Mesothelial cell of epicardium (in vitro differentiated cells): ENCODE measurements at regions not wholly inside any gene's neighbourhood (a gene's known extent, or its start where the extent isn't known, plus 50 kb on each side); places are given as distances from the start of the nearest gene placed in this dataset.

Experiments used
- DNase-seq, 2 experiments: peaks; one replicate each; pipeline ENCODE4 v3.0.0; 2021; ENCODE audit warnings: low spot score in 2 of 2; ENCODE audit not compliant: unreplicated experiment in 2 of 2
- H3K27ac Mint-ChIP-seq: 2 replicates; pipeline ENCODE4 v1.8.0; 2021; ENCODE audit warnings: mixed read lengths
- H3K27me3 Mint-ChIP-seq: 2 replicates; pipeline ENCODE4 v1.8.0; 2021; ENCODE audit warnings: low read depth, mixed read lengths
- H3K36me3 Mint-ChIP-seq: 2 replicates; pipeline ENCODE4 v1.8.0; 2021; ENCODE audit warnings: mixed read lengths
- H3K4me1 Mint-ChIP-seq: 2 replicates; pipeline ENCODE4 v1.8.0; 2021; ENCODE audit warnings: mixed read lengths
- H3K4me3 Mint-ChIP-seq: 2 replicates; pipeline ENCODE4 v1.8.0; 2021; ENCODE audit warnings: mild to moderate bottlenecking, moderate library complexity, mixed read lengths
- H3K9me3 Mint-ChIP-seq: 2 replicates; pipeline ENCODE4 v1.8.0; 2021; ENCODE audit warnings: mixed read lengths
- TF ChIP-seq, protein P1 (sequence below): fragments of 200-600 bp; sonication (generic); IDR thresholded peaks from one replicate; pipeline ENCODE4 v1.5.0; 2021; ENCODE audit warnings: antibody characterized with exemption; ENCODE audit not compliant: unreplicated experiment

DNA sequence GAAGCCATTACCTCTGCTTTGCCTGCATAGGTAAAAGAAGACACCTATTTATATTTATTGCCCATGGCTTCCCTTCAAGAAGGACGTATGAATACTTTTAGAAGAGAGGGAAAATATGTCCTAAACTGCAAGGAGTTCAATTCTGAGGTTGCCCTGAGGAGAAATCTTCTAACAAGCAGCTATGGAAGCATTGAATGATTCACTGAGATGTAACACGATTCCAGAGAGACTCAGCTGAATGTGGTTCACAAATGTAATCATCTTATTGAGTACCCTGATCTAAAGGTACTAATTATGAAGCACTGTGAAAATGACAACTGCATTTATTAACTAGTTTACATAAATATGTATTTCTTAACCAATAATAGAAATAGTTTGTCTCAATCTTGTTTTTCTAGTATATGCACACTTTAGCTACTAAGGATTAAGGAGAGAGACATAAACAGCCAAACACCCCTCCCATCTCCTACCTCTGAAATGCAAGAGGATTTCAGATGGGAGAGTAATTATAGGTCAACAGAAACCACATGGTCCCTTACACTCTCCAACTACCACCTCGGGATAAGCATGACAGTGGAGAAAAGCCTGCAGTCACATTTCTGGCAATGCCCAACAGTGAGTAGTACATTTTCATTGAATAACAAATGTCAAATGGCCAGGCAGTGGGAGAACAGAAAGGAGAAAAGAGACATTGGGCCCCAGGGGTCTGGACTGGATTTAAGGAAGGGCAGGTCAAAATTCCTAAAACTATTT lies 506.2 kb upstream of the IL12A start:
- no peak for DNase-seq
- H3K27me3 Mint-ChIP-seq, result no peaks in the 10 kb centered on the region
- H3K9me3 Mint-ChIP-seq, result peaks cover 38% of the 10 kb centered on the region
- no peak overlapping the region for H3K27ac Mint-ChIP-seq
- TF ChIP-seq, protein P1, sequence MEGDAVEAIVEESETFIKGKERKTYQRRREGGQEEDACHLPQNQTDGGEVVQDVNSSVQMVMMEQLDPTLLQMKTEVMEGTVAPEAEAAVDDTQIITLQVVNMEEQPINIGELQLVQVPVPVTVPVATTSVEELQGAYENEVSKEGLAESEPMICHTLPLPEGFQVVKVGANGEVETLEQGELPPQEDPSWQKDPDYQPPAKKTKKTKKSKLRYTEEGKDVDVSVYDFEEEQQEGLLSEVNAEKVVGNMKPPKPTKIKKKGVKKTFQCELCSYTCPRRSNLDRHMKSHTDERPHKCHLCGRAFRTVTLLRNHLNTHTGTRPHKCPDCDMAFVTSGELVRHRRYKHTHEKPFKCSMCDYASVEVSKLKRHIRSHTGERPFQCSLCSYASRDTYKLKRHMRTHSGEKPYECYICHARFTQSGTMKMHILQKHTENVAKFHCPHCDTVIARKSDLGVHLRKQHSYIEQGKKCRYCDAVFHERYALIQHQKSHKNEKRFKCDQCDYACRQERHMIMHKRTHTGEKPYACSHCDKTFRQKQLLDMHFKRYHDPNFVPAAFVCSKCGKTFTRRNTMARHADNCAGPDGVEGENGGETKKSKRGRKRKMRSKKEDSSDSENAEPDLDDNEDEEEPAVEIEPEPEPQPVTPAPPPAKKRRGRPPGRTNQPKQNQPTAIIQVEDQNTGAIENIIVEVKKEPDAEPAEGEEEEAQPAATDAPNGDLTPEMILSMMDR, result no peak
- H3K4me1 Mint-ChIP-seq, result peaks cover 2% of the 10 kb centered on the region
- H3K36me3 Mint-ChIP-seq, result no peaks in the 10 kb centered on the region
- no peak overlapping the region for H3K4me3 Mint-ChIP-seq

DNA sequence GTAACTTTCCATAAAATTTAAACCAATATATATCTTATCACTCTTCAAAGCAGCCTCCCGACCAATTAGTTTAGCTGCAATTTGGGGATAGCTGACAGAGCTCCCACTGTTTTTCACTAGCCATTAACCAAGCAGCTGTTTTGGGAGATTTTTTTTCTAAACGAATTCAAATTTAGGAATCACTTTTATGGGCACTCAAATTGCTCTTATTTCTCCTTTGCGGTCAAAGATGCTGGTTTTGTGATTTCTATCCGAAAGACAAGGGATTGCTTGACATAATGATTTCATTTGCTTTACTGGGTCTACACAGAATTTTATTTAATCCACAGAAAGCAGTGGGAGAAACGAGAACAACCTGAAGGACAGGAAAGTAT lies 505.7 kb upstream of the IL12A start:
- H3K36me3 Mint-ChIP-seq, result no peaks in the 10 kb centered on the region
- no peak for DNase-seq
- H3K4me3 Mint-ChIP-seq, result no peak overlapping the region
- H3K27me3 Mint-ChIP-seq, result no peaks in the 10 kb centered on the region
- H3K9me3 Mint-ChIP-seq, result peaks cover 35% of the 10 kb centered on the region
- TF ChIP-seq, protein P1, result no peak
- peaks cover 2% of the 10 kb centered on the region for H3K4me1 Mint-ChIP-seq
- H3K27ac Mint-ChIP-seq, result no peak overlapping the region

DNA sequence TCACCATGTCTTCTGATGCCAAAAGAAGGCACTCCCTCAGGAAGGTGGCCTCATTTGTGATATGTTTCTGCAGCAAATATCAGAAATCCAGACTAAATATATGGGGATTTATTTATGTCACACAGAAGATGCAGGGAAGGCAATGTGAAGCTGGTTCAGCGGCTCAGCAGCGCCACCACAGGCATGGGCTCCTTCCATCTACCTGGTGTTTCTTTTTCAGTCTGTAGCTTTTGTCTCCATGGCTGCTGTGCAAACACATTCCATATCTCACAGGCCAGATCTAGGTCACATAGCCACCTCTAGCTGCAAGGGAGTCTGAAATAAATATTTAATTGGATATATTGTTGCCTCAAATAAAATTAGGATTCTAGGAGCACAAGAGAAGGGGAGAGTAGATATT lies 502.1 kb upstream of the IL12A start:
- H3K36me3 Mint-ChIP-seq, result no peaks in the 10 kb centered on the region
- TF ChIP-seq, protein P1, result no peak
- no peak for DNase-seq
- no peak overlapping the region for H3K4me3 Mint-ChIP-seq
- H3K27ac Mint-ChIP-seq, result no peak overlapping the region
- H3K9me3 Mint-ChIP-seq, result peaks cover 31% of the 10 kb centered on the region
- peaks cover 2% of the 10 kb centered on the region for H3K4me1 Mint-ChIP-seq
- H3K27me3 Mint-ChIP-seq, result no peaks in the 10 kb centered on the region

DNA sequence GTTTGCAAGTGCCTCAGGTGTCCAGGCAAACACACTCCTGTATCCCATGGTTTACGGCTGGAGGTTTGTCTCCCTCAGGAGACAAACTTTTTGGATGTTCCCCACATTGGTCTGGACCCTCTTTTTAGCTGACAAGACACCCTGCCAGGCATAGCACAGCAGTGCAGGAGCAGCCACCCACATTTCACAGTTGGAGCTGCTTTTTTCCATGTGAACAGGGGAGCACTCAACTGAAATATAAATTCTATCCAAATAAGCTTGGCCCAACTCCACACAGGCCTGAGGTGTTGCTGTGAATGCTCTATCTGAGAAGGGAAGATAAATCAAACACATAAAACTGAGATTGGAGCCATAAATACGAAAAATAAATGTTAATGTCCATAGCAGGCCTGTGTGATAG lies 501.3 kb upstream of the IL12A start:
- Mint-ChIP-seq H3K4me3 (no peak overlapping the region), H3K4me1 (peaks cover 2% of the 10 kb centered on the region), H3K27me3 (no peaks in the 10 kb centered on the region)

DNA sequence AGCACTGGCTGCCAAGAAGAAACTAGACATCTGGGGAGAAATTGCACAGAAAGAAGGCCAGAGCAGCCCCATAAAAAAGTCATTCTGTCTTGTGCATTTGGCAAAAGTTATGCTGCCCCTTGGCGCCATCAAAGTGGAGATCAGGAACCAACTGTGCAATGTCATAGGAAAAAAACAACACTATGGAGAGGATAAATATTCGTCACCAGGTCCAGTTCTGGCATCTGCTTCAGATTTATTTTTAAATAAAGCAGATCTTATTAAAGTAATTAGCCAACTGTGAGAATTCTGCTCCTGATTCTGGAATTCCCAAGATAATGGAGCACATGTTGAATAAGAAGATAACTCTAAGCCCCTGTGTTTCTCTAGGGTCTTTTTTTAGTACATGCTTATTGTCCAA lies 500.0 kb upstream of the IL12A start:
- TF ChIP-seq, protein P1, result no peak
- no peak overlapping the region for H3K27ac Mint-ChIP-seq

More for the DNA sequence above, 501.3 kb upstream of the IL12A start:
- no peak for DNase-seq
- Mint-ChIP-seq H3K9me3 (peaks cover 35% of the 10 kb centered on the region), H3K27ac (no peak overlapping the region), H3K36me3 (no peaks in the 10 kb centered on the region)
- TF ChIP-seq, protein P1, result no peak

DNA sequence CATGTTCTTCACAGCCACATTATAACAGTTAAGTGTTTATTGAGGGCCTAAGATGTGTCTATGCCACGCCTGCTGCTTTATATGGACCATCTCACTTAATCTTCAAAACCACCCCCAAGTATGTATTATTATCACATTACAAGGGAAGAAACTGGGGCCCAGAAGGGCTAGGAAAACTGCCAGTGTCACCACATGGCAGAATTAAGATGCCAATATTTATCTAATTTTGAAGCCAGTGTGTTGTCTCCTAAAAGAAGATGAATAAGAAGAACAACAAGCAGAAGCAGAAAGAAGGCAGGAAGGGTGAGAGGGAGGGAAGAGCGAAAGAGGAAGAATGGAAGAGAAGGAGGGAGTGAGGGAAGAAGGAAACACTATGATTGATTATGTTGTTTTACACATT lies 491.3 kb upstream of the IL12A start:
- H3K9me3 Mint-ChIP-seq, result peaks cover under 1% of the 10 kb centered on the region
- H3K4me3 Mint-ChIP-seq, result no peak overlapping the region
- TF ChIP-seq, protein P1, result no peak
- no peaks in the 10 kb centered on the region for H3K27me3 Mint-ChIP-seq
- DNase-seq, result no peak
- peaks cover 6% of the 10 kb centered on the region for H3K4me1 Mint-ChIP-seq
- no peak overlapping the region for H3K27ac Mint-ChIP-seq
- no peaks in the 10 kb centered on the region for H3K36me3 Mint-ChIP-seq

More for the DNA sequence above, 500.0 kb upstream of the IL12A start:
- no peaks in the 10 kb centered on the region for H3K4me1 Mint-ChIP-seq
- H3K9me3 Mint-ChIP-seq, result peaks cover 36% of the 10 kb centered on the region
- H3K36me3 Mint-ChIP-seq, result no peaks in the 10 kb centered on the region
- DNase-seq, result no peak
- no peaks in the 10 kb centered on the region for H3K27me3 Mint-ChIP-seq
- no peak overlapping the region for H3K4me3 Mint-ChIP-seq
